GM12878 (cell line): ENCODE measurements at regions not wholly inside any gene's neighbourhood (a gene's known extent, or its start where the extent isn't known, plus 50 kb on each side); places are given as distances from the start of the nearest gene placed in this dataset.

Source experiments
- ATAC-seq: fragments of 200-7000 bp; cut with Tn5 transposase; 3 replicates; pipeline ENCODE4 v1.9.1; 2020; ENCODE audit warnings: mild to moderate bottlenecking, moderate library complexity
- BruUV-seq: library from RNA; stranded (reverse); fragments of 400-500 nt; replicated peaks from 2 replicates; lab custom pipeline; 2021; lab: Mats Ljungman, UMichigan
- CTCF ChIA-PET: fragments of 300-600 bp; sonication (Branson Sonifier 250); formaldehyde crosslinking; extraction: SDS; loops from one replicate; lab custom pipeline; 2021; ENCODE audit warnings: inconsistent platforms; lab: Yijun Ruan, JAX
- POLR2A ChIA-PET: fragments of 350-600 bp; formaldehyde crosslinking; extraction: SDS; loops from one replicate; lab custom pipeline; 2021; ENCODE audit warnings: inconsistent platforms; lab: Charles Lee
- RAD21 ChIA-PET: fragments of 300-600 bp; sonication (Branson Sonifier 250); formaldehyde crosslinking; loops from one replicate; lab custom pipeline; 2023; ENCODE audit warnings: antibody characterized with exemption; ENCODE audit not compliant: unreplicated experiment; lab: Charles Lee
- SMC1A ChIA-PET: fragments of 300-600 bp; sonication (Branson Sonifier 250); formaldehyde crosslinking; loops from one replicate; lab custom pipeline; 2023; ENCODE audit not compliant: unreplicated experiment, uncharacterized antibody; lab: Charles Lee
- DNase-seq: peaks from one replicate; pipeline ENCODE4 v3.0.0-alpha.2; 2011; ENCODE audit warnings: low read depth, low spot score
- FAIRE-seq: peaks from 3 replicates; lab custom pipeline; 2011; peaks lifted over from hg19 to GRCh38; lab: Jason Lieb, UNC
- H2AFZ ChIP-seq: 2 replicates; pipeline ENCODE4 v1.6.0; 2011; ENCODE audit warnings: low read depth, low read length, control low read depth; ENCODE audit not compliant: control insufficient read depth
- H3K27ac ChIP-seq: 2 replicates; pipeline ENCODE4 v1.5.1; 2011; ENCODE audit warnings: control low read depth; ENCODE audit not compliant: control insufficient read depth, insufficient read depth
- H3K27me3 ChIP-seq, 2 experiments: replicated peaks in 1 of 2; 2 replicates each; pipeline versions ENCODE4 v1.6.0 to v1.6.1; 2011; ENCODE audit warnings: low read length in 1 of 2; ENCODE audit not compliant: control insufficient read depth in 2 of 2, insufficient read depth in 2 of 2
- H3K36me3 ChIP-seq, 2 experiments: 2 replicates each; pipeline ENCODE4 v1.5.1; 2011; ENCODE audit warnings: low read length in 1 of 2; ENCODE audit not compliant: control insufficient read depth in 2 of 2, insufficient read depth in 2 of 2
- H3K4me1 ChIP-seq: 2 replicates; pipeline ENCODE4 v1.6.1; 2011; ENCODE audit warnings: mild to moderate bottlenecking, low read length, moderate library complexity, mixed read lengths; ENCODE audit not compliant: control insufficient read depth, insufficient read depth
- H3K4me2 ChIP-seq: 2 replicates; pipeline ENCODE4 v1.6.0; 2011; ENCODE audit warnings: control low read depth; ENCODE audit not compliant: control insufficient read depth, insufficient read depth
- H3K4me3 ChIP-seq: fragments of 200-600 bp; sonication (generic); 2 replicates; pipeline ENCODE4 v1.5.1; 2016
- H3K79me2 ChIP-seq: 2 replicates; pipeline ENCODE4 v1.6.0; 2011; ENCODE audit warnings: low read length; ENCODE audit not compliant: control insufficient read depth, insufficient read depth
- H3K9ac ChIP-seq: 2 replicates; pipeline ENCODE4 v1.8.0; 2011; ENCODE audit warnings: low read length, control low read depth, mixed read lengths; ENCODE audit not compliant: control insufficient read depth, insufficient read depth
- H3K9me3 ChIP-seq: replicated peaks from 3 replicates; pipeline ENCODE4 v1.5.1; 2011; ENCODE audit warnings: mild to moderate bottlenecking, low read length; ENCODE audit not compliant: control insufficient read depth, insufficient read depth
- H4K20me1 ChIP-seq: 2 replicates; pipeline ENCODE4 v1.6.0; 2011; ENCODE audit not compliant: control insufficient read depth, insufficient read depth
- CHD2 ChIP-seq: IDR thresholded peaks from 2 replicates; pipeline ENCODE4 v1.6.1; 2011; ENCODE audit warnings: low read depth, low read length, improper control_type of control experiment, borderline replicate concordance
- CTCF ChIP-seq, 3 experiments: IDR thresholded peaks in 2 of 3; conservative IDR thresholded peaks in 1 of 3; 2 replicates each; pipeline ENCODE4 v1.5.1; 2011; ENCODE audit warnings: low read depth in 3 of 3, low read length in 3 of 3, mild to moderate bottlenecking in 3 of 3, control low read depth in 2 of 3, moderate library complexity in 2 of 3, inconsistent platforms in 1 of 3, mixed read lengths in 1 of 3; ENCODE audit not compliant: control insufficient read depth in 2 of 3, insufficient read depth in 1 of 3; ENCODE audit errors: extremely low read depth in 1 of 3
- NKRF ChIP-seq: fragments of 450-650 bp; conservative IDR thresholded peaks from 2 replicates; pipeline ENCODE4 v1.6.1; 2017; ENCODE audit warnings: mild to moderate bottlenecking, moderate library complexity
- NR2C2 ChIP-seq: IDR thresholded peaks from 2 replicates; pipeline ENCODE4 v1.6.1; 2011; ENCODE audit warnings: borderline replicate concordance, low read depth; ENCODE audit not compliant: control insufficient read depth, insufficient read length
- RAD21 ChIP-seq: IDR thresholded peaks from 2 replicates; pipeline ENCODE4 v1.6.1; 2011; ENCODE audit warnings: mild to moderate bottlenecking, low read depth, low read length, moderate library complexity; ENCODE audit not compliant: insufficient read depth
- RCOR1 ChIP-seq: conservative IDR thresholded peaks from 2 replicates; pipeline ENCODE4 v1.6.1; 2012; ENCODE audit warnings: low read depth, low read length, improper control_type of control experiment
- USF2 ChIP-seq: IDR thresholded peaks from 2 replicates; pipeline ENCODE4 v1.6.1; 2011; ENCODE audit warnings: low read depth, low read length, improper control_type of control experiment, borderline replicate concordance
- ZNF217 ChIP-seq: fragments of 450-650 bp; IDR thresholded peaks from 2 replicates; pipeline ENCODE4 v1.6.1; 2017; ENCODE audit warnings: antibody characterized with exemption, mild to moderate bottlenecking
- ZNF384 ChIP-seq: IDR thresholded peaks from 2 replicates; pipeline ENCODE4 v1.6.1; 2012; ENCODE audit warnings: low read depth, mild to moderate bottlenecking, low read length, improper control_type of control experiment, borderline replicate concordance
- WGBS: methylation state at CpG from one replicate; pipeline ENCODE4 v1.1.6; 2016; ENCODE audit warnings: low lambda C conversion rate; ENCODE audit not compliant: insufficient replicate concordance, insufficient coverage; ENCODE audit errors: missing lambda C conversion rate; 5-methylcytosine and 5-hydroxymethylcytosine counted together
- in situ Hi-C: fragments of 300-500 bp; cut with MboI; formaldehyde crosslinking; loops from 9 replicates; pipeline ENCODE4 v1.14.3; 2018; ENCODE audit warnings: mixed read lengths
- intact Hi-C: fragments of 100-400 bp; cut with micrococcal nuclease; formaldehyde crosslinking; loops from one replicate; pipeline ENCODE4 v1.14.2; 2022; ENCODE audit not compliant: unreplicated experiment

GRCh38 chr2:184119989-184120800, 478.1 kb upstream of the ZNF804A start (continued):
- no peak for TF ChIP-seq NKRF
- TF ChIP-seq ZNF217: no peak
- TF ChIP-seq USF2: no peak
- TF ChIP-seq CHD2: no peak

- no peak for ATAC-seq
- Histone ChIP-seq H3K79me2 (no peaks in the 10 kb centered on the region), H2AFZ (no peak overlapping the region)
- SMC1A ChIA-PET: no interaction called here
- TF ChIP-seq NR2C2 (no peak), RCOR1 (no peak), ZNF384 (no peak), RAD21 (peak; percentile 42), CTCF (IDR thresholded peaks at IDR 0.05 in 2 of 3, conservative IDR thresholded peaks at IDR 0.05 in 1 of 3; ENCODE audit: control insufficient read depth in 2 of 3, extremely low read depth in 1 of 3, insufficient read depth in 1 of 3, low read depth in 3 of 3, low read length in 3 of 3) (peak in 2 of 3 experiments; percentile 16 to 23; a peak in 2 of 6 replicates)
- TF ChIP-seq, all 136 proteins: peak for 2
- no peak for FAIRE-seq
- Histone ChIP-seq H3K9ac (no peak overlapping the region), H3K4me1 (no peaks in the 10 kb centered on the region), H3K9me3 (no peaks in the 10 kb centered on the region), H3K4me2 (no peak overlapping the region), H3K4me3 (no peak overlapping the region), H4K20me1 (no peaks in the 10 kb centered on the region), H3K36me3 (no peaks in the 10 kb centered on the region), H3K27me3 (no peaks in the 10 kb centered on the region), H3K27ac (no peak overlapping the region)
- ChIA-PET RAD21 (no interaction called here), POLR2A (no interaction called here), CTCF (no interaction called here)
- no TSS peak for BruUV-seq
- intact Hi-C loops: no loop called here
- in situ Hi-C loops: no loop called here
- WGBS: 19% methylated on average over 2 of the region's 2 CpGs
- no peak for DNase-seq
Measured at GRCh38 chr2:184125867-184126266, 472.5 kb upstream of the ZNF804A start.
